GM21825 (cell line): ENCODE measurements at regions not wholly inside any gene's neighbourhood (a gene's known extent, or its start where the extent isn't known, plus 50 kb on each side); places are given as distances from the start of the nearest gene placed in this dataset.
"Not testable (repeated sequence)": the region's sequence is repeated elsewhere in the genome, so short reads cannot be mapped to it uniquely, and the experiment has no call there.

Source experiments
- ATAC-seq: cut with Tn5 transposase; IDR thresholded peaks from one replicate; pipeline ENCODE4 v1.9.1; 2021; ENCODE audit warnings: mild to moderate bottlenecking, moderate library complexity; ENCODE audit not compliant: unreplicated experiment

DNA sequence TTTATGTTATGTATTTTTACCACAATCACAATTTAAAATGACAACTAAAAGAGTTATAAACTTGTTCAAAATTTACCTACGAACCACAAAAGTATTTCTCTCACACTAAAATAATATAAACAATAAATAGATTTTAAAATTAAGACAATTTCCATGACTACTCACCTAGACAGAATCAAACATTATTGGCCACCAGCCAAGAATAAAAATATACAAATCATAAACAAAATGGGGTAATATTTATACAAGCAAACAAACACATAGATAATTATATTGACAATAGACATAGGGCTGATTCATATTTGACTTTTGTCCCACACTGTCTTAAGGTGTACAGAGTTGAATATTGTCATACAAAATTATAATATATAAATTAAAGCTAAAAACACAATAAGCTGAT lies 119.6 kb upstream of the ZNF92 start:
- ATAC-seq, result no peak

- ATAC-seq, result peak; percentile 59
These were observed 121.6 kb upstream of the ZNF92 start for GRCh38 chr7:65251851-65252620.

- no peak for ATAC-seq
These were observed 122.8 kb upstream of the ZNF92 start for GRCh38 chr7:65250697-65251395.

- ATAC-seq, result no peak
These were observed 123.4 kb upstream of the ZNF92 start for GRCh38 chr7:65250216-65250615.

DNA sequence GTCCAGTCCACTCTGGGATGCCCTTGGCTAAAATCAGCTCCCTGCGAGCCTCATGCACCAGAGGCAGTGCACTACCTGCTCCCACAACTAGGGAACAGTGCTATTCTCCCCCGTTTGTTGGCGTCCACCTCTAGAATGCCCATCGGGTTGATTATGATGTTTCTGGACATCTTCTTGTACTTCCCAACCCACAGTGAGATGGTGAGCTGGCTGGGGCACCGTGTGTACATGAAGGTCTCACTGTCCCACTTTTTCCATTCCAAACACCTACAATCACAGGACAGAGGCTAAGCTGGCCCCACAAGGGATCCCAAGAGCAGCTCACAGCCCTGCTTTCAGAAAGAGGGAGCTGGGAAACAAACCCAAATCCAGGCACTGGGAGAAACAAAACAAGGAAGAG lies 126.2 kb upstream of the ZNF92 start:
- no peak for ATAC-seq

DNA sequence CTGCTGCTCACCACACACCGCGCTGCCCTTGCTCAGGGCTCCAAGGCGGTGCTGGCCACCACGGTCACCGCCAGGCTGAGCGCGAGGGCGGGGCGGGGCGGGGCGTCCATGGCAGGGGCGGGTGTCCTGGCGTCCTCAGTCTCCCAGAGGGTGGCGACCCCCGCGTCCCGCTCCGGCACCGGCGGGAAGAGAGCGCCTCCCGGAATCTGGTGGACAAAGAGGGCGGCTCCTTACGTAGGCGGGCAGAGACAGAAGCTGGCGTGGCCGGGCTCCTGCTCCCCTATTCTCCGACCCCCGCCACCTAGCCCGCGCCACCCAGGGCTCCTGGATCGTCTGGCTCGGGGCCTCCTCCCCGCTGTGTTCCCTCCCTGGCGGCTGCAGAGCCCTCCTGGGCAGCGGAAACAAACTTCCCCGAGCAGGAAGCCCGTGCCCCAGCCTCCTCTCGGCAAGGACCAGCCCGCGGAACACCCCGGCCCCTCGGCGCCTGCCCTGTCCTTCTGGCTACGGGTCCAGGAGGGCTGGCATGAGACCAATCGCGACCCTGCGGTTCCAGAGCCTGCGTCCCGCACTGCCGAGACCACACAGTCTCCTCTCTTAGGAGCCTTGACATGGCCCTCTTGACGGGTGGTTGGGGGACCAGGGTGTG lies 133.8 kb upstream of the ZNF92 start:
- no peak for ATAC-seq

DNA sequence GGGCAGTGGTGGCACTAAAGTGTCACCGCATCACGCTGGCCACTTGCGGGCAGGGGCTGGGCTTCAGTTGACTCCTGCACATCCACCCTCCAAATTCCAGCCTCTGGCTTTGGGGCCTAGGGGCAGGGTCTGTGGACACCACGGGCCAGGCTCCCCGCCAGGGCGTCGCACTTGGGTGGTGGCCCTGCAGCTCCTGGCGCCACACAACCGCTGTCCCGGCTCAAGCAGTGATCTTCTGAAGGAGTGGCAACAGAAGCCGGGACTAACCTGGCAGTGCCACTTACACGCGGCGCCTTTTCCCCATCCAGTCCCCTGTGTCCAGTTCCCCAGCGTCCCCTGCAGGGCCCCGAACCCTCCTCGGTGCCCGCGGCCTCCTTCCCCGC lies 134.3 kb upstream of the ZNF92 start:
- no peak for ATAC-seq

DNA sequence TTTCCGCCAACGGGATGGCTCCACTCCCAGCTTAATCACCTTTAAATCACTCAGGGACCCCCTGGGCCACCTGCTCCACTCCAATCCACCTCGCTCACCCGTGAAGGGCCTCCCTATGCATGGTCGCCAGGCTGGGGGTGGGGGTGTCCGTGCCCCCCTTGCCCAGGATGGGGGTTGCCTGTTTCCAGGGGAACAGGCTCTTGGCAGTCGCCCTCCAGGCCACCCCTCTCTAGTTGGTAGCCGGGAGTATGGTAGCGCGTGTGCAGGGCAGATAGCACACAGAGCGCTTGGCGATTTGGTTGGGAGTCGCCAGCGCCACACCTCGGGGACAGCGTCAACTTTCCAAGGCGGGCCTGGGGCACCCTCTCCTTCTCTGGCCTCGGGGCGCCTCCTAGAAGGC lies 134.9 kb upstream of the ZNF92 start:
- no peak for ATAC-seq

GRCh38 chr7:65235586-65235985 lies 138.1 kb upstream of the ZNF92 start:
- no peak for ATAC-seq

GRCh38 chr7:65233409-65234034 lies 140.1 kb upstream of the ZNF92 start:
- ATAC-seq, result no peak

DNA sequence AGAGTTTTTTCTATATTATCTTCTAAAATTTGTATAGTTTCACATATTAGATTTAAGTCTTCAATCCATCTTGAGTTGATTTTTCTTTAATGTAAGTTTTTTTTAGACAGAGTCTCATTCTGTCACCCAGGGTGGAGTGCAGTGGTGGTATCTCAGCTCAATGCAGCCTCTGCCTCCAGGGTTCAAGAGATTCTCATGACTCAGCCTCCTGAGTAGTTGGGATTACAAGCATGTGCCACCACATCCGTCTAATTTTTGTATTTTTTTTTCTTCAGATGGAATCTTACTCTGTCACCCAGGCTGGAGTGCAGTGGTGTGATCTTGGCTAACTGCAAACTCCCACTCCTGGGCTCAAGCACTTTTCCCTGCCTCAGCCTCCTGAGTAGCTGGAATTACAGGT lies 143.4 kb upstream of the ZNF92 start:
- no peak for ATAC-seq

DNA sequence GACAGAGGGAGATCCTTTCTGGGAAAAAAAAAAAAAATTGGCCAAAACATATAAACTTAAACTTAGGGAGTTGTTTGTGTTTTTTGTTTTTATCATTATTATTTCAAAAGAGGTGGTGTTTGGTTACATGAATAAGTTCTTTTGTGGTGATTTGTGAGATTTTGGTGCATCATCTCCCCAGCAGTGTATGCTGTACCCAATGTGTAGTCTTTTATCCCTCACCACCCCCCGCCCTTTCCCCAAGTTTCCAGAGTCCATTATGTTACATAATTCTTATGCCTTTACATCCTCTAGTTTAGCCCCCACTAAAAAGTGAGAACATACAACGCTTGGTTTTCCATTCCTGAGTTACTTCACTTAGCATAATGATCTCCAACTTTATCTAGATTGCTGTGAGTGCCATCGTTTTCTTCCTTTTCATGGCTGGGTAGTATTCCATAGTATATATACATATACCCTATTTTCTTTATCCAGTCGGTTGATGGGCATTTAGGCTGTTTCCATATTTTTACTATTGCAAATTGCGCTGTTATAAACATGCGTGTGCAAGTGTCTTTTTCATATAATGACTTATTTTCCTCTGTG lies 148.1 kb upstream of the ZNF92 start:
- ATAC-seq, result no peak

DNA sequence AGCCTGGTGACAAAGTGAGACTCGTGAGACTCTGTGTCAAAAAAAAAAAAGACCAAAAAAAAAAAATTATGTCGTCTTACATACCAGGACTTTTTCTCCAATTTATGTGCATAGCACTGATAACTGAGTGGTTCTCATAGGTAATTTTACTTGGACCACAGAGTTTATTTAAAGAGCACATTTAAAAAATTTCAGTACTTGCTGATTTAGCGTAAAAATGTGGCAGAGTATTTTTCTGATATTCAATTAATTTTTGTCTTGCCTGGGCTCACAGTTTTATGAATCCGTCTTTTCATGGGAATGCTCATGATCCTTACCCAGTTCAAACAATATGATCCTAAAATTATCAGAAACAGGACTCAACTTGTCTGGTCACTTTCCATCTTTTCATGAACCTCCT lies 151.0 kb upstream of the ZNF92 start:
- ATAC-seq, result no peak

DNA sequence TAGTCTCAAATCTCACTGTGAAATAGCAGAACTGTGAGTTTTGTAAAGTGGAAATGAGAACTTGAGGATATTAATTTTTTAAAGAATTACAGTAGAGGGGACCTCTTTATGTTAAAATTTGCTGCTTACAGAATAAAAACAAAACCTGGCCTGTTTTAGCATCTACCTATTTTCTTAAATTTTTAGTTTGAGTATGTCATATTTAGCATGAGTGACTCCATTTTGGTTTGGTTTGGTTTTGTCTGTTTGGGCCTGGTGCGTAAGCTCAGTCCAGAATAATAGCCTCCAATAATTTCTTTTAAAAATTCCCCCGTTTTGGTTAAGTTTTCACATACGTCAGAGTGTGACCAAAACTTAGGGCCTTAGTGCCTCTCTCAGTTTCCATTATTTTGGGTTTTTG lies 152.0 kb upstream of the ZNF92 start:
- ATAC-seq, result no peak

DNA sequence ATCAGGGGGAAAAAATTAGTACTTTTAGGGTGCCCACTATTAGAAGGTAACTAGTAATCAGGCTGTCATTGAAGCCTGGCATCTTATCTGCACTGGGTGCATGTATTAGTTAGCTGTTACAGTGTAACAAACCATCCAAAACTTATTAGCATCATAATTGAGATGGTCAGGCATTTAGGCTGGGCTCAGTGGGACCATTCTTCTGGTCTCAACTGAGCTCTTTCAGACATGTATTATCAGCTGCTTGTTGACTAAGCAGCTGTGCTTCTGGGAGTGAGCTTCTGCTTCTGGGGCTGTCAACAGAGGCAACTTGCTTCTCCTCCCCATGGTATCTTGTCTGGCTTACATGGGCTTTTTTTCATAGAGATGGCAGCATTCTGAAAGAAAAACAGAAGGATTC lies 154.0 kb upstream of the ZNF92 start:
- no peak for ATAC-seq

- peak; percentile 75 for ATAC-seq
These were observed 157.2 kb upstream of the ZNF92 start for GRCh38 chr7:65216469-65216868.

- ATAC-seq, result not testable (repeated sequence)
These were observed 160.4 kb upstream of the ZNF92 start for GRCh38 chr7:65213260-65213659.

- ATAC-seq, result not testable (repeated sequence)
These were observed 174.4 kb upstream of the ZNF92 start for GRCh38 chr7:65199221-65199620.

DNA sequence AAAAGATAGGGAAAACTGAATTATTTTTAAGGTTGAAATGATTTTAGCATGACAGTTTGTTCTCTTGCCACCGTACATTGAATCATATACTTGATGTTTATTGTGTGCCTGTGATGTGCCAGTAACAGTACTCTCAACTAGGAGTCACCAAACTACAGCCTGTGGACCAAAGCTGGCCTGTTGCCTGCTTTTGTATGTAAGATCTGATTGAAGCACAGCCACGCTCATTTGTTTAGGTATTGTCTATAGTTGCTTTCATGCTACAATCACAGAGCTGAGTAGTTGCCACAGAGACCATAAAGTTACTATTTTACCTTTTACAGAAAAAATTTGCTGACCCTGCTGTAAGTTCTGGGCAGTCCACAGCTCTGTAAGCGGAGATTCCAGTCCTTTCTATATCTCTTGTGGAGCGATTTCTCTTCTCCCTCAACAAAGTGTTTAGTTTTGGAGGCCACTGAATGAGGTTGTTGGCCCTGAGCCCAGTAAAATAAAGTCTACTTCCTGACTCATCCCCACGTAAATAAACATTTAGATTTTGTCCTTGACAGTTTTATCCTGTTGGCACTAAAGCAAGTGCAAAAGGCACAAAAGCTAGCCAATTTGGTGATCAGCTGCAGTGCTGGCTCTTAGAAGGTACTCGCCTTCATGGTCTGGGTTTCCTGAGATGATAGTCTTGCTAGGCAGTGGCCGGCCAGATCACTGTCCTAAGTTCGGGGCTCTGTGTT lies 180.2 kb upstream of the ZNF92 start:
- ATAC-seq, result not testable (repeated sequence)

DNA sequence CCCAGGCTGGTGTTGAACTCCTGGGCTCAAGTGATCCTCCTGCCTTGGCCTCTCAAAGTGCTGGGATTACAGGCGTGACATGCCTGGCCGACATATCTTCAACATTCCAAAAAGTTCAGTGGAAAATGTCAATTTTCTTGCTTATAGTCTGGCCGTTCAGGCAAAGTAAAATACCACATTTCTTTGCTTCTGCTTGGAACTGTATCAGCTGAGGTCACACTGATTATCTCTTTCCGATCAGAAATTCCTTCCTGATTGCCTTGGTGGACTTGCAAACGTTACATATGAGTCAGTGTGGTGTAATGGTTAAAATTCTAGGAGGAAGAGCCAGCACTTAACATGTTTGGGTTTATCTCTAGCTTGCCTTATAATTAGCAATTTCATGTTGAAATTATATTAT lies 170.6 kb upstream of the ERV3-1 start:
- ATAC-seq, result not testable (repeated sequence)

DNA sequence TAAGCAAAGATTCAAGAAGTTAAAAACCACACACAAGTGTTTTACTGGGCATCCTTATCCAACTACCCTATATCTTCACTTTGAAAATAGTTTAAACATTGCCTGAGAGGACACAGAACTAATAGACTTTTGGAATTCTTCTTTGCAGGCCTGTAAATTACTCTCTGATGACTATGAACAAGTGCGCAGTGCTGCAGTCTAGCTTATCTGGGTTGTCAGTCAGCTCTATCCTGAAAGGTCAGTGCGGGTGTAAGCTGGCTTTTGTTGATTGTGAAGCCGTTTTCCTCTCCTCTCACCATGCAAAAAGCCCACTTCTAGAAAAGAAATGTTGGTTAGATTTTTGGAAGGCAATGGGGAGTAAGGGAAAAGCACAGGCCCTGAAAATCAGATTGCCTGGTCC lies 143.6 kb upstream of the ERV3-1 start:
- not testable (repeated sequence) for ATAC-seq
